ENCODE measurements at regions not wholly inside any gene's neighbourhood (a gene's known extent, or its start where the extent isn't known, plus 50 kb on each side); places are given as distances from the start of the nearest gene placed in this dataset.

- no peak for DNase-seq (ENCODE audit: low read depth in 2 of 3, low spot score in 2 of 3)
Measured at GRCh38 chr3:176574786-176575185, 622.5 kb downstream of the TBL1XR1 start.

DNA sequence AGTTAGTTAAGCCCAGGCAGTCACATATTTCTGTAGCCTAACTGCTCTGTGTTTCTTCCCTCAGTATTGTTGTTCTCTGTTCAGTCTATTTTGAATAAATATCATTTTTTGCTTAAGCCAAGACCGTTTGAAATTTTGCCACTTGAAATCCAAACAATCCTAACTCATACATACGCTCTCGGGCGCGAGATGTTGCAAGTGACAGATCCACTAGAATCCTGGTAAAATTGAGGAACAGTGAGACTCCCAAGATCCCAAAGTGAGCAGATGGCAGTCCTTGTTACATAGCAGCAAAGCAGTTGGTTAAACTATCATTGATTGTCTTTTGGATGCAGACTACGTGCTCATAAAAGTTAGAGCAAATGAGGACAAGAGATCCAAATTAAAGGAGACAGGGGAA lies 625.4 kb downstream of the TBL1XR1 start:
- DNase-seq (ENCODE audit: low read depth in 2 of 3, low spot score in 2 of 3) = no peak

- no peak for DNase-seq (ENCODE audit: low read depth in 2 of 3, low spot score in 2 of 3)
Measured at GRCh38 chr3:176570992-176571391, 626.3 kb downstream of the TBL1XR1 start.

DNA sequence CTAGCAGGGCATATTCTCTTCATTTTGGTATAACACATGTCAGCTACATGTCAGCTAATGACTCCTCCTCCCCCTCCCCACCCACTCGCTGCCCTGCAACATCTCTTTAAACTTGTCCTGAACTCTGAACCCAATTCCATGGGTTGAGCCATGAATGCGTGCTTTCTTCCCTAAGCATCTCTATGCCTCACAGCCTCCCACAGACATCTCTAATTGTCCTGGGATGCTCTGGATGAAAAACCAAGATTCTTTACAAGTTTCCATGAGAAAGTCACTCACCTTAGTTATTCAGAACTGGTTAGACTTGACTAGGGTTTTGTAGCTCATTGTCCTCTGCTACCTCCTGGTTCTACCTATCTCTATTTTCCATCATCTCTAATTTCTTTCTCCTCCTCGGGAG lies 629.1 kb downstream of the TBL1XR1 start:
- DNase-seq (ENCODE audit: low read depth in 2 of 3, low spot score in 2 of 3) = no peak

DNA sequence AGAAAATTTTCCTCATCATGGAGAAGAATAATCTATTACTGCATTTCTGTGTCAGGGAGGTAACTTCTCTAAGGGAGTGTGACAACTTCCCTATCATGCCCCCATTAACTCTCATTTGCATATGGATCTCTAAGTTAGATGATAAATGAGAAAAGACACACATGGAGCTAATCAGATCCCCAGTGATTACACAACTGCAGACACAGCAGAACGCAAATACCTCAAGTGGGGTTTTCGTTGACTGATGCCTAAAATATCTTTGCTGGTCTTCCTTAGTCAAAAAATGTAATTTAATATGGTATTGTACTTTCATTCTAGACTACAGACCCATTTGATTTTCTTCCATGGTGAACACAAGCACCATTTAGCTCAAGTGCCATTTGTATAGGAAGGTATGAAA lies 630.5 kb downstream of the TBL1XR1 start:
- DNase-seq (ENCODE audit: low read depth in 2 of 3, low spot score in 2 of 3) = no peak

- DNase-seq (ENCODE audit: low read depth in 2 of 3, low spot score in 2 of 3) = no peak
Measured at GRCh38 chr3:176562331-176562730, 635.0 kb downstream of the TBL1XR1 start.

DNA sequence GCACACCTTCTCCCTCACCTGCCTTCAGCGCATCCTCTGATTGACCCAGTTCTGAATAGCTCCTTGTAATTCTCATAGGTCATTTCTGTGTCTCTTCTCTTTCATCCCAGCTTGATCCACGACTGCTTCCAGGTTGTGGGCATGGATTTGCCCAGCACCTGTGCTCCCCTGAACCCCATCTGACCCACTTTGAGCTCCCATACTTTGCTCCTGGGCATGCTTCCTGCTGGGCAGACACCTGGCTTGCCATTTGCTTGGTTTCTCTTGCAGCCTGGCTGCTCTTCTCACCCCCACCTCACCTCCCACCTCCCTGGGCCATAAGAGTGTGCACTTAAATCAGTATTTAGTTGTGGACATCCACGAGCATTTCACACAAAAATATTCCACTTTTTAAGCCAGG lies 635.5 kb downstream of the TBL1XR1 start:
- no peak for DNase-seq (ENCODE audit: low read depth in 2 of 3, low spot score in 2 of 3)

DNA sequence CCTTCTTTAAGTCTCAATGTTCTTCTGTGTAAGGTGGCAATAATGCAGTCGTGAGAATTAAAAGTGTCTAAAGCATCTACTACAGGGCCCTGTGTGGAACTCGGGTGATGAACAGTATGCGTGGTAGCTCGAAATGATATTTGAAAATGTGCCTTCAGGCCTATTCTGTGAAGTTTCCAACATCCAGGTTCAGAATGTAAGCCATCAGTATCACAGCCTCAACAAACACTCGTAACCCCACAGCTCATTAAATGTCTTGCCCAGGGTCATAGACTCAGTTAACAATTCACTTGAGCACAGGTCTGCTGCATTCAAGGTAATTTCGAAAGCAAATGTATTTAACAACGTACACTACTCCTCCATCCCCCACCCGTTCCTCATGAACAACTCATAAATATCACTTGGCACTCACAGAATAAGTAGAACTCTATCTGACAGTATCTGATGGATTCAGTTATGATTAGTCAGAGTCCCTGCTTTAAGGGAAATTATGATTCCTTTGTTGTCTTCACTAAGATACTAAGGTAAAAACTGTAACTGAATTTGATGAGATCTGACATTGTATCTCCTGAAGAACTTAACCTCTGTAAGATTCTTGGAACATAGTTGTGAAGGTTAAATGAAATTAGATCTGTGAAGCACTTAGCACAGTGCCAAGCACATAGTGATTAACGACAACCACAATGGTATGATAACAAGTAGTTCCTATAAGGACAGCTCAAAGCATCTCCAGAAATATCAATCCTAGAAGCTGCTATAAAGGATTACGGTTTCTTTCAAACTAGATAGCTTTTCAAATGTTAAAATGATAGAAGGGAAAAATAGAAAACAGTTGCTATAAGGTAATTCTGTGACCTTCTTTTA lies 642.3 kb downstream of the TBL1XR1 start:
- DNase-seq (ENCODE audit: low read depth in 2 of 3, low spot score in 2 of 3) = no peak

DNA sequence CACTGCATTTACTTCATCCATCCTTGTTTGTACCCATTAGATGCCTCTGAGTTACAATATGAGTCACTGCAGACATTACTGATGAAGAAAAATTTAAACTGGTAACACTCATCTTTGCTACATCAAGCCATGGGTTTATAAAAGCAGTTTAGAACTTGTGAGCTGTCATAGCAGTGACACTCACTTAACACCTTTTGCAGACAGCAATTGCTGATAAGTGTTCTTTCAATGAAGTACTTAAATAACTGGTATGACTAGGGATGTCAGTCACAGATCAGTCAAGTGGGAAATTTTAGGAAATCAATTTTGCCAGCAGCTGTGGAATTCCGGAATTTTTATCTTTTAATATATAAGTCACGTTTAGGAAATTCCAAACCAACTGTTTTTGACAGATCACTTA lies 643.0 kb downstream of the TBL1XR1 start:
- no peak for DNase-seq (ENCODE audit: low read depth in 2 of 3, low spot score in 2 of 3)

GRCh38 chr3:176526942-176527341 lies 670.3 kb downstream of the TBL1XR1 start:
- no peak for DNase-seq (ENCODE audit: low read depth in 2 of 3, low spot score in 2 of 3)

DNA sequence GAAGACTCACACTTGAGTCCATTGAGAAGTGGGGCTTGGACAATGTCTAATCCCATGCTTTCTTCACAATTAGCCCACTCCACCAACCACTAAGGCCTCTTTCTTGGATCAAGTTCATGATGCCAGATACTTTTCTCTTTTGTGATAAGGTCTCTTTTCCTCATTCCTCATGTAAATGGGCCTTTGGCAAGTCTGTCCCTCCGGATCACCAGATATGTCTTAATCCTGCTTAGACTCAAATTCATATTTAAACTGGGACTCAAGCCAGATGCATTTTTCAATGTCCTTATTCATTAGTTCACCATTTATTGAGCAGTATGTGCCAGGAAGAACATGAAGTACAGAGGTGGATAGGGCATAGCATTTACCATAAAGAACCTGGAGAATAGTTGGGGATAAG lies 671.1 kb downstream of the TBL1XR1 start:
- no peak for DNase-seq (ENCODE audit: low read depth in 2 of 3, low spot score in 2 of 3)

DNA sequence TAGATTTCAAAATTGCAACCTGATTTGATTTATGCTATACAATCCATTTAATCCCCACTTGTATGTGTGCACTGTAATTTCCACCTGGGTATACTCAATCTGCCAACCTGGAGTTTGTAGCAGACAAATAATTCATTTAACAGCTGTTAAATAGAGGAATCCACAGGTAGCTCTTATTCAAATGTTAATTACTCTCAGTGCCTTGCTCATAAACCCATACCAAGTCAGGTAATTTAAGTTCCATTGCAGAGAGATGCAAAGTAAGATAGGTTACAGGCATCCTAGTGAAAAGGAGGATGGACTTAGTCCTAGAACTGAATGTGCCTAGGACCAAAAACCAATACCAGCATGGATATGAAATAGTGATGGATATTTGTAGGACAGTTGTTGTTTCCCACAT lies 674.2 kb downstream of the TBL1XR1 start:
- no peak for DNase-seq (ENCODE audit: low read depth in 2 of 3, low spot score in 2 of 3)

DNA sequence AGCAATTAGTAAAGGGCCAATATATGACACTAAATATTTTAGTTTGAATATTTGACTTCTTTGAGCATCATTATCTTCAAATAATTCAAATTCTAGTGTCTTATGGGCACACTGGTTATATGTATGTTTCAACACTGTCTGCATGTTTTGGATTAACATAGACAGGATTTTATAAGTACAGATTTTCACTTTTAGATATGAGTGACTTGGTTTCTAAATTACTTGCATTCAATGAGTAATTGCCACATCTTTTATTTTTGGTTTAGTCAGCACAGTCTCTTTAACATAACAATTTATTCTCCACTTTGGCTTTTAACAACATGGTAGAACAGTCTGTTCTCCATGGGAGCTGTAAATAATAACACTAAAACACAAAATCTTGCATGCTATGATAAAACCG lies 674.8 kb downstream of the TBL1XR1 start:
- no peak for DNase-seq (ENCODE audit: low read depth in 2 of 3, low spot score in 2 of 3)

- DNase-seq (ENCODE audit: low read depth in 2 of 3, low spot score in 2 of 3) = no peak
Measured at GRCh38 chr3:176521531-176522175, 675.6 kb downstream of the TBL1XR1 start.

DNA sequence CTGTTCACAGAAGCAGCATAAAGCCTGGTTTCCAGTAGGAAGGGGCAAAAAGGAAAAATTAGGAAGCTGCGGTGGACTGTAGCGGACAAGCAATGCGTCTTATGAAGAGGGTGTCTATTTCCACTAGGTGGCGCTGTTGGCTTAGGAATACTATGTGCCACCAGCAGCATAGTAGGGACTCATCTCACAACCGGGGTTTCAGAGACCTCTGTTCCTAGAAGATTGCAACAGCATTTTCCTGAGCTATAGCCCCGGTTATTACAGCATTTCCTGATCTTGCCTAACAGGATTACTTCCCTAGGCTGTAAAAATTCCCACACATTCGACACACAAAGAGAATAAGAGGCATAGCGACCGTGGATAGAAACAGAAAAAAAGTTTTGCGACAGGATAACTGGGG lies 683.0 kb downstream of the TBL1XR1 start:
- peak in 1 of 3 donors; percentile 14 for DNase-seq (ENCODE audit: low read depth in 2 of 3, low spot score in 2 of 3)

DNA sequence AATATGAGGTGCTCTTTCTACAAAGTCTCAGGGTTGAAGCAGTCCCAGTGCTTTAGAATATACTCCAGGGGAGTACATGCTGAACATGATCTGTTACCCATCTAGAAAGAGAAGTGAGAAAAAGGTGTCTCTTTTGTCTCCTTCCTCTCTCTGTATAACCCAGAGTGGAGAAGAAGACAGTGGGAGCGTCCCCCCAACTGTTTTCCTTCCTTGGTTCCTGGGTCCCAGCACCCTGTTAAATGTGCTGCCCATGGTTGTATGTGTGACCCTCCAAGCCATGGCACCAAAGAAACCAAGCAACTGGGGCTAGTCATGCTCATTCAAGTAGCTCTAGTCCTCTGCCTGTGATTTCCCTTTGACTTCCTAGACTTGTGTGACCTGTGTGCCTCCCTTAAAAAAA lies 683.7 kb downstream of the TBL1XR1 start:
- peak in 2 of 3 donors; percentile 6 to 19 for DNase-seq (ENCODE audit: low read depth in 2 of 3, low spot score in 2 of 3)

- DNase-seq (ENCODE audit: low read depth in 2 of 3, low spot score in 2 of 3) = no peak
Measured at GRCh38 chr3:176512037-176512436, 685.2 kb downstream of the TBL1XR1 start.

GRCh38 chr3:176510097-176510496 lies 687.2 kb downstream of the TBL1XR1 start:
- no peak for DNase-seq (ENCODE audit: low read depth in 2 of 3, low spot score in 2 of 3)

DNA sequence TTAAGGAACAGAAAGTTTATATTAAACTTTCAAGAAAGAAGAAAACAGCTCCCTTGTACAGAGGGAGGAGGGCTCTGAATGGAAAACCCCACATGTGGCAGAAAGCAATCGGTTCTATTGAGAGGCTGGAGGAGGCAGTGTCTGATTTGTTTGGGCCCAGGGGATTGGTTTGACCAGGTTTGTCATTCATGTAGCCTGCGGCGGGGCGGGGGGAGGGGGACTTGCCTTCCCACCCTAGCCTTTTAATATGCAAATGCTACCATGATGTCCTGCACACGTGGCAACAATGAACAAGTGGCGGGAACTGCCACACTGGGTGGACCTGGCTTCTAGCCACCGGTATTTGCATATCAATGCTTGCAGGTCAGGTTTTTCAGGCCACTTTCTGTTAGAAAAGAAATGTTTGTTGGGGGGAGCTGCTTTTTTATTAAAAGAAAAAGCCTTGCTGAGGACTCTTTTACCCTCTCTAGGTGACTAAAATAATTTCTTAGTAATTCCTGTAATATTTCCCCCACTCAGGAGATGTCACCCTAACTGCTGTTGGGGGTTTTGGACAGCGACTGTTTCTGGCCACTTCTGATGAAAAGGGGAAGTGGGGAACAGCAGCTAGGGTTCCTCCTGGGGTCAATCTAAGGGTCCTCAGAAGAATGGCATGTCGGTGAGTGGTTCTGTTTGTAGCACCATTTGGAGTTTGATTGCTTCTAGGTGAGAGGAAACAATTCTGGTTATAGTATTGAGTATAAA lies 691.2 kb downstream of the TBL1XR1 start:
- DNase-seq (ENCODE audit: low read depth in 2 of 3, low spot score in 2 of 3) = no peak

- no peak for DNase-seq (ENCODE audit: low read depth in 2 of 3, low spot score in 2 of 3)
Measured at GRCh38 chr3:176491084-176491483, 706.2 kb downstream of the TBL1XR1 start.

- no peak for DNase-seq (ENCODE audit: low read depth in 2 of 3, low spot score in 2 of 3)
Measured at GRCh38 chr3:176490357-176490756, 706.9 kb downstream of the TBL1XR1 start.

DNA sequence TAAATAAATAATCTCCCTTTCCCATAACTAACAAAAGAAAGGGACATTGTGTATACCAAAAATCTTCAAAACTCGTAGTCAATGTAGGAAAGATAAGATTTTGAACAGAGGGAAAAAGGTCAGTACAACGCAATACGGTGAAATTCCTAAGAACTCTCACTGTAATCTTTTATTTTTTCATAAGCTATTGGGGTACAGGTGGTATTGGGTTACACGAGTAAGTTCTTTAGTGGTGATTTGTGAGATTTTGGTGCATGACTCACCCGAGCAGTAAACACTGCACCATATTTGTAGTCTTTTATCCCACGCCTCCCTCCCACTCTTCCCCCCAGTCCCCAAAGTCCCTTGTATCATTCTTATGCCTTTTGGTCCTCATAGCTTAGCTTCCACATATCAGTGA lies 718.0 kb downstream of the TBL1XR1 start:
- DNase-seq (ENCODE audit: low read depth in 2 of 3, low spot score in 2 of 3) = no peak

All from hematopoietic multipotent progenitor cell (in vitro differentiated cells).